GM19240 (cell line): ENCODE measurements at regions not wholly inside any gene's neighbourhood (a gene's known extent, or its start where the extent isn't known, plus 50 kb on each side); places are given as distances from the start of the nearest gene placed in this dataset.

Experiments used
- DNase-seq: peaks from one replicate; pipeline ENCODE4 v3.0.0; 2011; ENCODE audit warnings: low spot score; ENCODE audit not compliant: insufficient read length

DNA sequence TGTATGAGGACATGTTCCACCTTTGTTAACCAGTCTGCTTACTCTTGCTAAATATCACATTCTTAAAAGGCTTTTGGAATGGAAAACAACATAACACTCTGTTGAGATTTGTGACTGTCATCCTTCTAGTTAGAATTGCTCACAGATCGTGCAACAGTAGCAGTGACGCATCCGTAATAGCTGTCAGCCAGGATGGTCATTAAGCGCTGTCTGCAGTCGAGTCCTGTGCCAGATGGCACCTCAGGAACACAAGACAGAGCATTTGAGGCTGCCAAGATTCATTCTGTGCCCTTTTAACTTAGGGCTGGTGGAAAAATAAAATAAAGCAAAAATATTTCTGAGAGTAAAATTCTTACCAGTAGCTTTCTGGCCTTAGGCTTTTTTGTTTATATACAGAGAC is 348.6 kb downstream of the ANKRD7 start:
- DNase-seq, result no peak

DNA sequence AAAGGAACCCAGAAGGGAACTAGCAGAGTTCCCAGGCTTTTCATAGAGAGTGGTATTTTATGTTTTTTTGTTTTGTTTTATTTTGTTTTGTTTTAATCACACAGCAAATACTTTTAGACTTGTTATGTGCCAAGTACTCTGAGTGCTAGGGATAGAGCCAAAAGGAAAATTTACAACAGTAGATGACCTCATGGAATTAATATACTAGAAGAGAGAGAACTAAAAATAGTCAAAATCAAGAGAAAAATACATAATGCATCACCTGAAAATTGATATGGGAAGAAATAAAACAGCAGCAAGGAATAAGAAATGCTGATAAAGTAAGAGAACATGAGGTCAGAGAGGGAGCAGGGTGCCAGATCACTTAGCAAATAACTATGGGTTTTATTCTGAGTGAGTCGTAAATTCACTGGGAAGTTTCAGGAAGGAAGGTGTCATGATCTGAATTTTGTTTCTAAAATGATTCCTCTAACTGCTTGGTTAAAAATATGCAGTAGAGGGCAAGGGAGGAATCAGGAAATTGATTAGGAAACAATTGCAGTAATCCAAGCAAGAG is 351.0 kb downstream of the ANKRD7 start:
- DNase-seq, result no peak

DNA sequence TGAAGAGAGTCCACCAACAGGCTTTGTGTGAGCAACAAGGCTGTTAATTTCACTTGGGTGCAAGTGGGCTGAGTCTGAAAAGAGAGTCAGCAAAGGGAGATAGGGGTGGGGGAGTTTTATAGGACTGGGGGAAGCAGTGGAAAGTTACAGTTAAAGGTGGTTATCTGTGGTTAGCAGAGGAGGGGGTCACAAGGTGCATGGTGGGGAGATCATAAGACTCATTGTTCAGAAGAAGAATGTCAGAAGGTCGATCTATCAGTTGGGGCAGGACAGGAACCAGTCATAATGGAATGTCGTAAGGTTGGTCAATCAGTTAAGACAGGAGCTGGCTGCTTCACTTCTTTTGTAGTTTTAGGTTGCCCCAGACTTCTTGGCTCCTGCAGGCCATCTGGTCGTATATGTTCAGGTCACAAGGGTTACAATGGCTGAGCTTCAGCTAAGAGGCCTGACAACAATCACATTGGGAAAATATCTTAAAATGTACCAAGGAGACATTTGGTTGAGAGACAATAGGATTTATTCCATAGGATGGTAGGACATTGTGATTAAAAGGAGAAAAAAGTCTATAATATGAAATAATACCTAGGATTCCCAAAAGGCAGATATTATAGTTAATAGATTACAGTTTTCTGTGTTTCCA is 356.4 kb downstream of the ANKRD7 start:
- DNase-seq, result no peak

DNA sequence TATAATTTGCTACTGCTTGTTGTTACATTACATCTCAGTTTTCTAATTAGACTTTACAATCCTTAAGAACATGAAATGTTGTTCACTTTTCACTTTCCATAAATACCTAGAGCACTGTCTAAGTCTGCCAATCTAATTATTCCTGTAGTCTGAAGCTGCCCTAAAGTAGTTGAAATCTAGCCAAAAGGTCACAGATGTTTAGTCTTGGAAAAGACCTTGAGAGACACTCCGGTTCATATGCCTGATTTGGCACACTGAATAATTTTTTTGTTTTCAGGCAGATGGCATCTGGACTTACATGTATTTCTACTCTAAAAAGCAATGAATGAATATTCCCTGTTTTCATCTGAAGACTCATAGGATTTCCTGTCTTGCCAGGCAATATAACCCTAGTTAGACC is 359.1 kb downstream of the ANKRD7 start:
- DNase-seq, result no peak

DNA sequence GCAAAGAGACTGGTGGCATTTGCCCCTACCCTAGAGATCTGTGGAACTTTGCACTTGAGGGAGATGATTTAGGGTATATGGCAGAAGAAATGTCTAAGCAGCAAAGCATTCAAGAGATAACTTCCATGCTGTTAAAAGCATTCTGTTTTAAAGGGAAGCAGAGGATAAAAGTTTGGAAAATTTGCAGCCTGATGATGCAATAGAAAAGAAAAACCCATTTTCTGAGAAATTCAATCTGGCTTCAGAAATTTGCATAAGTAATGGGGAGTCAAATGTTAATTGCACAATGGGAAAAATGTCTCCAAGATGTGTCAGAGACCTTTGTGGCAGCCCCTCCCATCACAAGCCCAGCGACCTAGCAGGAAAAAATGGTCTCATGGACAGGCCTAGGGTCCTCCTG is 361.7 kb downstream of the ANKRD7 start:
- DNase-seq, result no peak

DNA sequence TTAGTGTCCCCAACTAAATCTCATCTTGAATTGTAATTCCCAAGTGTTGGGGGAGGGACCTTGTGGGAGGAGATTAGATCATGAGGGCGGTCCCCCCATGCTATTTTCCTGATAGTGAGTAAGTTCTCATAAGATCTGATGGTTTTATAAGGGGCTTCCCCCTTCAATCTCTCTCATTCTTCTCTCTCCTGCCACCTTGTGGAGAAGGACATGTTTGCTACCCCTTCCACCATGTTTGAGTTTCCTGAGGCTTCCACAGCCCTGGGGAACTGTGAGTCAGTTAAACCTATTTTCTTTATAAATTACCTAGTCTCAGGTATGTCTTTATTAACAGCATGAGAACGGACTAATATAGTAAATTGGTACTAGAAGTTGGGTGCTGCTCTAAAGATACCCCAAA is 365.6 kb downstream of the ANKRD7 start:
- DNase-seq, result no peak

DNA sequence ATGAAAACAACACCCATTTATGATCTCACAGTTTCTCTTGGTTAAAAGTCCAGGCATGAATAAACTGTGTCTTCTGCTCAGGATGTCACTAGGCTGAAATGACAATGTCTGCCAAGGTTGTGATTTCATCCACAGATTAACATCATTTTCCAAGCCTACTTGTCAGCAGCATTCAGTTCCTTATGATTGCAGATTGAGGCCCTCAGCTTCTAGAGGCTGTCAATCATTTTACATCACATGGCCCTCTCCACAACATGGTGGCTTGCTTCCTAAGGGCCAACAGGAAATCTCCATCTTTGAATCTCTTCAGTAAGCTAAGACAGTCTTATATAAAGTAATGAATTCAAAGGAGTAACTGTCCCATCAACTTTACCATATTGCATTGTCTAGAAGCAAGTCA is 377.6 kb downstream of the ANKRD7 start:
- no peak for DNase-seq

DNA sequence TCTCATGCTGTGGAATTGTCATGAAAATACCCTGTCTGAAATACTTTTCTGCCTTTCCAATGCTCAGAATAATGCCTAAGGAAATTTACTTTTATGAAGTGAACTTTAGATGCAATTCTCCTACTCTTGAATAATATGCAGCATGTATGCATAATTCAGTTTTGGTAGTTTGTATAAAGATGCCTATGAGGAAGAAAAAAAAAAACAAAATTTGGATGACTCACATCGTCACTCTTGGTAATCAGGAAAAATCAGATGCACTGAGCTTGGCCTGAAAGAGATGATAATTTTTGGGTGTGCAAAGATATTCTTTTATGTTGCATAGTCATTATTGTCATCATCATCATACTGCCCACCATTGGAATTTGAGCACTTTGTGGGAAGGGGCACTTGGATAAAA is 382.1 kb downstream of the ANKRD7 start:
- no peak for DNase-seq

DNA sequence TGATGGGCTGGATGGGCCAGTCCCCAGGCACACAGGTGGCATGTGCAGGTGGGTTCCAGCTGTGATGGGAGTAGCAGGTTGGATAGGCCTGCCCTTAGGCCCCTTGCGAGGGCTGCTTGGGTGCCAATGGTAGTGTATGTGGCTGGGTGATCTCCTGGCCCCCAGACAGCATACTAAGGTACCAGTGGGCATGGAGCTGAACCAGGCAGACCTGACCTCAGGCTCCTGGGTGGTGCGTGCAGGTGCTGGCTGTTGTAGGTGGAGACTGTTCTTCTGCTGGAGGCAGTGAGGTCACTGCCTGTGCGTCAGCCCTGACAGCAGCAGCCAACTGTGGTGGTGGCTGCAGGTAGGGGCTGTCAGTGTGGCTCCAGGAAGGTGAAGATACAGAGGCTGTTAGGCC is 384.7 kb downstream of the ANKRD7 start:
- no peak for DNase-seq

DNA sequence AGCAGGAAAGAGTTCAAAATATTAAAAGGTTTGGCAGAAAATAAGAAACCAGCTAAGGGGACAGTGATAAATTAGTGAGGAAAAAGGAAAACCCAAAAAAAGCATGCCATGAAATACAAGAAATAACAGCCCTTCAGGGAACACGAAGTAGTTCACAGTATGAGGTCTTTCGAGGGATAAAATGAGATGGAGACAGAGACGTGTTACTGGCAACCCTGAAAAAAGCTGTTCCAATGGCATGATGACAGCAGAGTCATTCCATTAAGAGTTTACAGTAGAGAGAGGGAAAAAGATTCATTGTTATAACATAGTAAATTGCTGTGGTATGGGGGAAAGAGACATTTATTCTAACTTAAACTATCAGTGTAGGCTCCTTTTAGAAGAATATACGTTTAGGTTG is 391.2 kb downstream of the ANKRD7 start:
- DNase-seq, result no peak

DNA sequence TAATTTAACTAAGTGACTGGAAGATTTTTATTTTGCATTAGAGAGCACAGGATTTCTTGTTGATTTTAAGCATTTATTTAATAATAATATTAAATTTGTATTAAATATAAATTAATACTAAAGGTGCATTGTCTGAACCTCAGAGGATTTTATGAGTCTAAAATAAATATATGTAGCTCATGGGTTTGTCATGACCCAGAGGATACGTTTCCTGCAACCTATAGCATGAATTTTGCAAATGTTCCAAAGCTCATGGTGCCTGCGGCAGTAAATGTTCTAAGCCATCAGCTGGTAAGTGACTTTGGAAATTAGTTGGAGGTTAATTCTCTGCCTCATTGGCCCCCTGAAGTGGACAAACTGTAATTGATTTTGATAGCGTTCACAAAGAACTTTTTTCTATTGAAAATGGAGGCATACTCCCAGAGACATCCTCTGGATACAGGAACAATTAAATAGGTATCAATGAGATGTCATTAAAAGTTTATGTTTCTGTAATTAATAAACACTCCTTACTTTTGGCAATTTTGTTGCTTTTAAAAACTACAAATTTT is 397.4 kb downstream of the ANKRD7 start:
- no peak for DNase-seq

DNA sequence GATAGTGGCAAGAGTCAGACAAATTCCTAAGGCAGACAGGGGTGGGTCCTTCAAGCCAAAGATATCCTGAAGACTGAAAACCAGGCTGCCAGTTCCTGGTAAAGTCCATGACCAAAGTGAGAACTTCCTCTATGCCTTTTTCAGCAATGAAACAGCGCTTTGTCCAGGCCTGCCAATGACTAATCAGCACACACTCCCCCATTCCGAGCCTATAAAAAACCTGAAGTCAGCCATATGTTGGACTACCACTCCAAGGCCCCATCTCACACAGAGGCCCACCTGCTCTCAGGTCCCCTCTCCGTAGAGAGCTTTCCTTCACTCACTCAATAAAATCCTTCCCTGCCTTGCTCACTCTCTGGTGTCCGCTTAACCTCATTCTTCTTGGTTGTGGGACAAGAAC is 402.2 kb downstream of the ANKRD7 start:
- DNase-seq, result no peak

DNA sequence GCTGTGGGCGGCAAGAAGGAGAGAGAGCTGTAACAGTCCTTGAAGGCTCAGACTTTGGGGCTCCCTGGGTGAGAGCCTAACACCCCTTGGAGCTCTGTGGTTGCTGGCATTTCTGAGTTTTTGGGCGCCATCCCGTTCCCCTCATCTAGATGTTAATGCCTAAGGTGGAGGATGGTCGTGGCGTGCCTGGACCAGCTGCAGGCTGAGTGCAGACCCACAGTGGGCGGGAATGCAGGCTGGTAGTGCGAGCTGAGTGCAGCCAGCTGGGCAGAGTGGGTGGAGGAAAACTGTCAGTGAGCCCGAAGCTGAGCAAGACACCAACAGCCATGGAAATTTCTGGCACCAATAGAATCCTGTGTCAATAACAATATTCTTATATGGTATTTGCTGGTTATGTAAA is 403.0 kb downstream of the ANKRD7 start:
- no peak for DNase-seq

DNA sequence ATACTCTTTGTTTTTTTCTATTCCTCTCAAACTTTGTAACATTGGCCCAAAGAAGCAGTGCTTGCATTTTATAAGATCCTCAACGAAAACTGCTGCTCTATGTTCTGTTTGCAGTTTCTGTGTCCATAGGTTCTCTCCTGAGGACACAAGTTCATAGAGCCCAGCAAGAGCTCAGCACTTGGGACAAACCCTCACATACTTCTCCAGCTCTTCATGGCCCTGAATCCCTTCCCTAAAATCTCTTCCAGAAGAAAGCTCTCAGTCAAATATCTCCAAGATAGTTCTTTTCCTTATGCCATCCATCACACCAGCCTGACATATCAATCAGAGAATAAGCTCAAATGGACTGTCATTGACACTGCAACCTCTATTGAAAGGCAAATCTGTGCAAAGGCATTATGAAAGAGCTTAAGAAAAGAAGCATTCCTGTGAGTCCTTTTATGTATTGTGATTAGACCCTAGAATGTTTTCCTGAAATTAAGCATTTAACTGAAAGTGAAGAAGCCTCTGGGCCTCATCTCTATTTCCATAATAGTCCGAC is 405.5 kb downstream of the ANKRD7 start:
- no peak for DNase-seq

DNA sequence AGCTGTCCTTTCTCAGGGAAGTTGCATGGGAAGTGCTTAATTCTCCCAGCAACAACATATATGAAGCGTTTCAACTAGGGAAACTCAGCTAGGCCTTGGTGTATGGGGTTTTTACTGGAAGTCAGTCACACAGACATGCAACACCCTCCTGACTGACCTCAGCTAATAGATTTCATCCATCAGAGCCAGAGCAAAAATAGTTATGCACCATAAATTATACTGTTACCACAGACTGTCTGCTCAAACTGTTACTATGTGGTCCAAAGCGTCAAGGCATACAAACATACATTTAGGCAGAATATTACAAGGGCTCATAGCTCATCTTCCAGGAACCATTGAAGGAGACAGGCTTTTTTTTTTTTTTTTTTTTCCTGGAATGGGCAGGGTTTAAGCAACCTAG is 417.9 kb downstream of the ANKRD7 start:
- no peak for DNase-seq

DNA sequence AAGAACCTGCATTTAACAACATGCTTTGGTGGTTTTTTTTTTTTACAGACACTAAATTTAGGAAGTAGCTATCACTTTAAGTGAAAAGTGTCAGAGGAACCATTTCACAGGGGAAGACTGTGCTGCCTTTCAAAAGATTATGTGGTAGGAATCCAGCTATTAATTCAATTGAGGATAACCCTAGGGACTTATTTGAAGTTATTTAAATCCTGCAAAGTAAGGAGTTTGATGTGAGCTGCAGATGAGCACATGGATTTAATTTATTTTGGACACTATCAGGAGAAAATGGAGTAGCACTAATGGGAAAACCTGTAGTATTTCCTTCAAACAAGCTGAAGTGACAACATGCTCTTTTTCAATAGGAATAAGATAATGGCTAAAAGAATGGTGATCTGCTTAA is 419.8 kb downstream of the ANKRD7 start:
- DNase-seq, result no peak

DNA sequence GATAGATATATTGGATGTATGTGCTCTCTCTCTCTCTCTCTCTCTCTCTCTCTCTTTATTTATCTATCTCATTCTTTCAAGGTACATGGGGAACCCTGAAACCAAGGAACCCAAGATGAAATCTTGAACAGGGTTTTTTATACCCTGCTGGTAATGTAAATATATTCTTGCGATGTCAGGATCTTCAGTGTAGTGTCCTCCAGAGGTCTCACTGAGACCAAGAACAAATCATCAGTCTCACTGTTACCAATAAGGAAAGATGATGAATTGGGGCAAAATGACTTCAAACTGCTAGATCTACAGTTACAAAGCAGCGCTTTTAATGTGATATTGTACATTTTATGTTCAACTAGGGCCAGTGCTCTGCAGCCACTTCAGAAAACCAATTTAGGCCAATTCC is 423.5 kb downstream of the ANKRD7 start:
- no peak for DNase-seq

DNA sequence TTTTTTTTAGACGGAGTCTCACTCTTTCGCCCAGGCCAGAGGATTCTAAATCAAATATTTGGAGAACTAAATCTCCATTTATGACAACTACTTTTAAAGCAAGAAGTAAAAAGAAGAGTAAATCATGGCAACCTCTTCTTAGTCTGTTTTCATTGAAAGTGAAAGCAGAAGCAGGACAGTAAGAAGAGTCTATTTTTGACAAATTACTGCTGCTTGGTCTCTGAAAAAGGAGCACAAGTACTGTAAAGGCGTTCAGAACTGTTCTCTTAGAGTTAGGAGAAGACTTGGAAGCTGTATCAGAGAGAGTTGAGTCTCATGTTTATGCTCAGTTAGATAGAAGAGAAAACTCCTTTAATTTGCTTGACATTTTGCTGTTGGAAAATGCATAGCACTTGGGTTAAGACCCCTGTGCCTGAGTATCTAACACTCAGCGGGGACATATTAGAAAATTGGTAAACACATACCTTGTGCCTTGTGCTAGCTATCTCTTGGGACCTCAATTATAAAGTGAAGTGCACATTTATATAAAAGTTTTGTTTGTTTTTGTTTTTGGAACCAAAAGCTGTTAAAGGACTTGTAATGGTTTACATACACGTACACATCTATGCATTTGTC is 433.0 kb downstream of the ANKRD7 start:
- peak; percentile 1 for DNase-seq

DNA sequence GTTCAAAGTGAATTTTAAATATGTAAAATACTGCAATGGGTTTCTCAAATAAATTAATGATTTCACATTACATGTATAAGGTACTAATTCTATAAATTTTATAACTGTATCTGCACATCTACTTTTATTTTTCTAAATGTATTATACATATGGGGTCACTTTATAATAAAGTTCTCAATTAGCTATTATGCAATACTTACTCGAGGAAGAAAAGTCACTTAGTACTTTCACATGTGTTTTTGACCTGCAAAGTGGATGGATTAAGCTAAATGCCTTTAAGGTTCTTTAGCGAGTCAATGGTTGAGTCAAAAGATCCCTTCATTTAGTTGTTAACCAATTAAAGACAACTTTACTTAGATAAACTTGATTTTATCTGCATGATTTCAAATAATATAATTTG is 437.8 kb downstream of the ANKRD7 start:
- no peak for DNase-seq

DNA sequence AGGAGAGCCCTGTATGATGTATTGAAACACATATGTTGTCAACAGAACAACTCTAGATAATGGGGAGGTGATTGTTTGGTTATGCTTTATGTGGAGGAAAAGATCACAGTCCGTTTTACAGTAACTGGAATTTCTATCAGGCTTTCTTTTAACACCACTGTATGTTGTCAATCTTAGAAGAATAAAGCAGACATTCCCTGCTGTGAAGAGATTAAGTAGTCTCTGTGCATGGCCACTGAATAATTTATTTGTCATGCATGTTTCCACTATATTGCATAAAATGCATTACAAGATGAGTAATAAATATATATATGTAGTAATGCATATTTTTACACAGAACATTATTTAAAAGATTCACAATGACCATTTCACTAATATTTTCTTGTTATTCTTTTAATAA is 440.0 kb downstream of the ANKRD7 start:
- no peak for DNase-seq

DNA sequence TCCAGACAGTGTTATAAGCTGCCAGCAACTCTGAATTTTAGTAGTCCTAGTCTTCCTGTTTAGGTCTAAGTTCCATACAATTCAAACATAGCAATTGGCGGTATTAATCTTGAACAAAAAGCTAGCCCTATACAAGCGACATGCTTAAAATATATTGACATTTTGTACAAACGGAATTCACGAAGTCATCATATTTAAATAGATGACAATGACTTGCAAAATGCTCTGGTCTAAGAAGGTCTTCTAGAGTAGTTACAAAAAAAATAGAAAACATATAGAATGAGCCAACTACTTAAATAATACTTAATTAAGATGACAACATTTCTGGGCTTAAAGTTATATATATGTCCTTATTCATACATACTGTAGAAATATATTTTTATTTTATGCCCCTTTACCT is 446.6 kb downstream of the ANKRD7 start:
- no peak for DNase-seq

DNA sequence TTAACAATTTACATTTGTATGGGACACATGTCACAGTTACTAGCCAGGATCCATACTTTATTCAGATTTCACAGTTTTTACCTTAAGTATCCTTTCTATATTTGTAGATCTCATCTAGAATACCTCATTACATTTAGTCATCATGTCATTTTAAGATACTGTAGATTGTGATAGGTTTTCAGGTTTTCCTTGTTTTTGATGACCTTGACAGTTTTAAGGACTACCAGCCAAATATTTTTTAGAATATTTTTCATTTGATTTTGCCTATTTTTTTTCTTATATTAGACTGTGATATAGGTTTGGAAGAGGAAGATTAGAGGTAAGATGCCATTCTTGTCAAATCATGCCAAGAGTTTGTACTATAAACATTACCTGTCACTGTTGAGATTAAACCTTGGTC is 460.3 kb downstream of the ANKRD7 start:
- no peak for DNase-seq

DNA sequence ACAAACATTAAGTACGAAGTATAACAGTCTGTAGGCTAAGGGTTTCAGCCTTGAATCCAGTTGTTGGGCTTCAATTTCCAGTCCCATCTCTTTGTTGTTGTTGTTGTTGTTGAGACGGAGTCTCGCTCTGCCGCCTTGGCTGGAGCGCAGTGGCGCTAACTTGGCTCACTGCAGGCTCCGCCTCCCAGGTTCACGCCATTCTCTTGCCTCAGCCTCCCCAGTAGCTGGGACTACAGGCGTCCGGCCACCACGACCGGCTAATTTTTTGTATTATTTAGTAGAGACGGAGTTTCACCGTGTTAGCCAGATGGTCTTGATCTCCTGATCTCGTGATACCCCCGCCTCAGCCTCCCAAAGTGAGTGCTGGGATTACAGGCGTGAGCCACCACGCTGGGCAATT is 464.9 kb downstream of the ANKRD7 start:
- DNase-seq, result no peak
